Gastroesophageal sphincter (tissue), 3 donors: ENCODE measurements at regions not wholly inside any gene's neighbourhood (a gene's known extent, or its start where the extent isn't known, plus 50 kb on each side); places are given as distances from the start of the nearest gene placed in this dataset.

Source experiments
- POLR2A ChIP-seq, 2 donors: fragments of 450-650 bp; IDR thresholded peaks; one replicate each; pipeline ENCODE4 v1.6.1; 2017; ENCODE audit warnings: antibody characterized with exemption in 2 of 2, mild to moderate bottlenecking in 2 of 2, moderate library complexity in 1 of 2
- TF ChIP-seq, protein P1 (sequence below), 4 experiments: fragments of 200-600 bp in 2 of 4; fragments of 450-650 bp in 2 of 4; sonication (generic) in 1 of 4; IDR thresholded peaks; one replicate each; pipeline ENCODE4 v1.5.1; 2017 to 2019; ENCODE audit warnings: antibody characterized with exemption in 4 of 4, mild to moderate bottlenecking in 2 of 4, moderate library complexity in 2 of 4

DNA sequence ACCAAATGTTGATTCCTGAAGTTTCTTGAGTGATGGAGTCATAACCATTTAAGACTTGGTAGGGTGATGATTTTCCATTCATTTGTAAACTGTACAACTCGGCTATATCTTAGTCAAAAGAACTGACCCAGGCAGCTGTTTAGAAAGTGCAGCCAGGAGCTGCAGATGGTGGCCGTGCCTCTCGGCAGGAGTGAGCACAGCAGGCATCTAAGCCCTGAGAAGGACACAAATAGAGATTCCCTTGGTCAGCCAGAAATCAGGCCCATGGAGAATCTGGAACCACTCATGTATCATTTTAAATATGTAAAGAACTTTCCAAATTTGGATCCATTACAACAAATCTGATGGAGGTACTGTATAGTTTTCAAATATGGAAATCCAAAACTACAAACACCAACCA is 177.0 kb upstream of the AKR1E2 start:
- TF ChIP-seq, protein P1, sequence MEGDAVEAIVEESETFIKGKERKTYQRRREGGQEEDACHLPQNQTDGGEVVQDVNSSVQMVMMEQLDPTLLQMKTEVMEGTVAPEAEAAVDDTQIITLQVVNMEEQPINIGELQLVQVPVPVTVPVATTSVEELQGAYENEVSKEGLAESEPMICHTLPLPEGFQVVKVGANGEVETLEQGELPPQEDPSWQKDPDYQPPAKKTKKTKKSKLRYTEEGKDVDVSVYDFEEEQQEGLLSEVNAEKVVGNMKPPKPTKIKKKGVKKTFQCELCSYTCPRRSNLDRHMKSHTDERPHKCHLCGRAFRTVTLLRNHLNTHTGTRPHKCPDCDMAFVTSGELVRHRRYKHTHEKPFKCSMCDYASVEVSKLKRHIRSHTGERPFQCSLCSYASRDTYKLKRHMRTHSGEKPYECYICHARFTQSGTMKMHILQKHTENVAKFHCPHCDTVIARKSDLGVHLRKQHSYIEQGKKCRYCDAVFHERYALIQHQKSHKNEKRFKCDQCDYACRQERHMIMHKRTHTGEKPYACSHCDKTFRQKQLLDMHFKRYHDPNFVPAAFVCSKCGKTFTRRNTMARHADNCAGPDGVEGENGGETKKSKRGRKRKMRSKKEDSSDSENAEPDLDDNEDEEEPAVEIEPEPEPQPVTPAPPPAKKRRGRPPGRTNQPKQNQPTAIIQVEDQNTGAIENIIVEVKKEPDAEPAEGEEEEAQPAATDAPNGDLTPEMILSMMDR (IDR thresholded peaks at IDR 0.05), result no peak
- TF ChIP-seq POLR2A (IDR thresholded peaks at IDR 0.05), result no peak
